ENCODE measurements at regions not wholly inside any gene's neighbourhood (a gene's known extent, or its start where the extent isn't known, plus 50 kb on each side); places are given as distances from the start of the nearest gene placed in this dataset.

- TF ChIP-seq CTCF (IDR thresholded peaks at IDR 0.05 in 2 of 3, conservative IDR thresholded peaks at IDR 0.05 in 1 of 3; ENCODE audit: borderline replicate concordance in 1 of 3, insufficient read depth in 1 of 3, low read depth in 2 of 3, low read length in 2 of 3) (no peak), POLR2A (IDR thresholded peaks at IDR 0.05; ENCODE audit: borderline replicate concordance, extremely low read depth, insufficient read depth, insufficient read length) (no peak), REST (IDR thresholded peaks at IDR 0.05; ENCODE audit: low read depth) (no peak), ZBTB33 (IDR thresholded peaks at IDR 0.05; ENCODE audit: extremely low read depth, insufficient replicate concordance, low read length) (no peak), POLR2AphosphoS5 (IDR thresholded peaks at IDR 0.05; ENCODE audit: low read depth, low read length) (no peak), MAX (IDR thresholded peaks at IDR 0.05) (no peak), CEBPB (IDR thresholded peaks at IDR 0.05; ENCODE audit: low read depth) (no peak), ZFX (IDR thresholded peaks at IDR 0.05) (no peak), EGR1 (IDR thresholded peaks at IDR 0.05; ENCODE audit: low read depth) (no peak), SIN3A (IDR thresholded peaks at IDR 0.05; ENCODE audit: low read depth) (no peak)
- Histone ChIP-seq H2AFZ (ENCODE audit: low read depth, low read length, poor library complexity, severe bottlenecking) (no peak overlapping the region), H3K36me3 (ENCODE audit: control insufficient read depth in 1 of 2, insufficient read depth in 2 of 2, low read length in 2 of 2) (no peaks in the 10 kb centered on the region), H3K9me2 (ENCODE audit: insufficient read depth) (no peaks in the 10 kb centered on the region), H3K79me2 (ENCODE audit: insufficient read depth, low read length) (no peaks in the 10 kb centered on the region), H3K27ac (ENCODE audit: low read depth, low read length) (no peak overlapping the region), H3K27me3 (ENCODE audit: insufficient read depth, low read length) (no peaks in the 10 kb centered on the region), H3K9ac (ENCODE audit: low read length) (no peak overlapping the region), H3K4me2 (ENCODE audit: low read length) (no peak overlapping the region), H3K4me3 (replicated peaks in 1 of 2; ENCODE audit: low read depth in 1 of 2, low read length in 2 of 2) (no peak overlapping the region), H3K9me3 (ENCODE audit: control insufficient read depth in 1 of 2, insufficient read depth in 1 of 2, low read depth in 1 of 2, low read length in 2 of 2) (no peaks in the 10 kb centered on the region), H4K20me1 (ENCODE audit: insufficient read depth) (no peaks in the 10 kb centered on the region), H3K4me1 (ENCODE audit: control insufficient read depth in 1 of 2, insufficient read depth in 2 of 2, low read length in 2 of 2) (peaks cover 0 to 4% of the 10 kb centered on the region in 2 experiments; a peak in 1 of 4 replicates)
- ATAC-seq, result no peak
- no peak for DNase-seq (ENCODE audit: low read depth, low spot score)
- POLR2A ChIA-PET, result no interaction called here
- CTCF ChIA-PET, result no interaction called here
- RAD21 ChIA-PET (ENCODE audit: low non-redundant PET in 1 of 2, low total read pairs in 2 of 2, uncharacterized antibody in 2 of 2, unreplicated experiment in 2 of 2), result no interaction called here
- intact Hi-C loops (cut with micrococcal nuclease), result no loop called here
- no TSS peak for BruUV-seq (replicated peaks)
These were observed 270.3 kb upstream of the DAAM1 start for GRCh38 chr14:58918066-58918738.
